Osteoblast (primary cell): ENCODE measurements at regions not wholly inside any gene's neighbourhood (a gene's known extent, or its start where the extent isn't known, plus 50 kb on each side); places are given as distances from the start of the nearest gene placed in this dataset.
A peak's percentile ranks its signal among the peaks of the same experiment; 100 is the strongest.

Experiments used
- DNase-seq: peaks from one replicate; pipeline ENCODE4 v3.0.0; 2011; ENCODE audit warnings: low spot score, mixed read lengths; ENCODE audit not compliant: insufficient read length; ENCODE audit errors: missing footprints
- H2AFZ ChIP-seq: 2 replicates; pipeline ENCODE4 v1.6.0; 2011; ENCODE audit warnings: mild to moderate bottlenecking, low read length
- H3K27ac ChIP-seq: 2 replicates; pipeline ENCODE4 v1.5.1; 2011; ENCODE audit warnings: mild to moderate bottlenecking, low read depth, low read length, moderate library complexity
- H3K27me3 ChIP-seq: 2 replicates; pipeline ENCODE4 v1.6.0; 2012; ENCODE audit warnings: mild to moderate bottlenecking, control low read depth, inconsistent platforms, low read length, moderate library complexity; ENCODE audit not compliant: insufficient read depth
- H3K36me3 ChIP-seq: 2 replicates; pipeline ENCODE4 v1.5.1; 2011; ENCODE audit warnings: mild to moderate bottlenecking, low read length, control low read depth, moderate library complexity; ENCODE audit not compliant: insufficient read depth
- H3K4me1 ChIP-seq: 2 replicates; pipeline ENCODE4 v1.5.1; 2011; ENCODE audit warnings: mild to moderate bottlenecking, low read length, control low read depth, moderate library complexity; ENCODE audit not compliant: insufficient read depth
- H3K4me2 ChIP-seq: 2 replicates; pipeline ENCODE4 v1.6.0; 2011; ENCODE audit warnings: mild to moderate bottlenecking, low read length; ENCODE audit not compliant: insufficient read depth
- H3K4me3 ChIP-seq: fragments of 200-600 bp; sonication (generic); 3 replicates; pipeline ENCODE4 v1.5.1; 2012; ENCODE audit warnings: mild to moderate bottlenecking, low read length, inconsistent platforms; ENCODE audit not compliant: insufficient read depth
- H3K79me2 ChIP-seq: 2 replicates; pipeline ENCODE4 v1.6.0; 2012; ENCODE audit warnings: mild to moderate bottlenecking, low read length, control low read depth, inconsistent platforms; ENCODE audit not compliant: insufficient read depth
- H3K9me3 ChIP-seq: 2 replicates; pipeline ENCODE4 v1.5.1; 2011; ENCODE audit warnings: low read depth, low read length, control low read depth
- H4K20me1 ChIP-seq: 2 replicates; pipeline ENCODE4 v1.6.0; 2012; ENCODE audit warnings: mild to moderate bottlenecking, low read length, control low read depth; ENCODE audit not compliant: insufficient read depth
- TF ChIP-seq, protein P1 (sequence below): IDR thresholded peaks from 2 replicates; pipeline ENCODE4 v1.5.1; 2011; ENCODE audit warnings: mild to moderate bottlenecking, low read depth, low read length, moderate library complexity; ENCODE audit errors: extremely low read depth

DNA sequence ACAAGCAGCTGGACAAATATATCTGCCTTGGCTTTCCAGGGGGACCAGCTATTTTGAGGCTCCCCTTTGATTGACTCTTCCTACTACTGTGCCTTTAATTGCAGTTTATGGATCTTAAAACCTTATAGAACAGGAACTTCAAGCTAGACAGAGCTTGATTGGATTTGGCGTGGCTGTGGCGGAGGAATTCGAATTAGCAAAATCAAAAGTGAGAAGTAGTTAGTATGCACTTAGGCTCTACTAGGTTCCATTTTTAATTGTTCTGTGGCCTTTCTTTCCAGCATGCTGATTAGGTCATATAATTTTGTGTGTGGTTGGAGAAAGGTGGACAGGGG lies 248.0 kb downstream of the HIVEP2 start:
- DNase-seq: no peak
- no peaks in the 10 kb centered on the region for H4K20me1 ChIP-seq
- H3K4me3 ChIP-seq: no peak overlapping the region
- TF ChIP-seq, protein P1, sequence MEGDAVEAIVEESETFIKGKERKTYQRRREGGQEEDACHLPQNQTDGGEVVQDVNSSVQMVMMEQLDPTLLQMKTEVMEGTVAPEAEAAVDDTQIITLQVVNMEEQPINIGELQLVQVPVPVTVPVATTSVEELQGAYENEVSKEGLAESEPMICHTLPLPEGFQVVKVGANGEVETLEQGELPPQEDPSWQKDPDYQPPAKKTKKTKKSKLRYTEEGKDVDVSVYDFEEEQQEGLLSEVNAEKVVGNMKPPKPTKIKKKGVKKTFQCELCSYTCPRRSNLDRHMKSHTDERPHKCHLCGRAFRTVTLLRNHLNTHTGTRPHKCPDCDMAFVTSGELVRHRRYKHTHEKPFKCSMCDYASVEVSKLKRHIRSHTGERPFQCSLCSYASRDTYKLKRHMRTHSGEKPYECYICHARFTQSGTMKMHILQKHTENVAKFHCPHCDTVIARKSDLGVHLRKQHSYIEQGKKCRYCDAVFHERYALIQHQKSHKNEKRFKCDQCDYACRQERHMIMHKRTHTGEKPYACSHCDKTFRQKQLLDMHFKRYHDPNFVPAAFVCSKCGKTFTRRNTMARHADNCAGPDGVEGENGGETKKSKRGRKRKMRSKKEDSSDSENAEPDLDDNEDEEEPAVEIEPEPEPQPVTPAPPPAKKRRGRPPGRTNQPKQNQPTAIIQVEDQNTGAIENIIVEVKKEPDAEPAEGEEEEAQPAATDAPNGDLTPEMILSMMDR: no peak
- no peaks in the 10 kb centered on the region for H3K36me3 ChIP-seq
- no peaks in the 10 kb centered on the region for H3K27me3 ChIP-seq
- no peaks in the 10 kb centered on the region for H3K79me2 ChIP-seq
- no peaks in the 10 kb centered on the region for H3K9me3 ChIP-seq
- no peak overlapping the region for H3K4me2 ChIP-seq
- no peak overlapping the region for H3K27ac ChIP-seq
- peaks cover 29% of the 10 kb centered on the region for H3K4me1 ChIP-seq
- no peak overlapping the region for H2AFZ ChIP-seq

DNA sequence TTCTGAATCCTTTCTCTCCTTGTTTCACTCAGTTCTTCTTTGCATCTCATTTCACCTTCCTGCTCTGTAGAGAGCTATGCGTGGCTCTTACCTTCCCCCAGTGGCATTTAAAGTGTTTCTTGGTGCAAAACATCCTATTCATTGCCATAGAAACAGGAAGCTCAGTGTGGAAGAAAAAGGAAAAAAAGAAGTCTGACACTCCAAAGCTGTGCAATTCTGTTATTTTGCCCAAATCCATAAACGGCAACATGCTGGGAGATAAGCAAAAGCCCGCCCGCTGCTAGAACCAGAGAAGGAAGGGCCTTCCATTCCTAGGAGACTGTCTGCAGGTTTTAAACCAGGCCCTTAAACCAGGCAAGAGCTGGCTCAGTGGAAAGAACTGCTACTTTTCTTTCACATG lies 247.1 kb downstream of the HIVEP2 start:
- Histone ChIP-seq H3K79me2 (no peaks in the 10 kb centered on the region), H3K9me3 (no peaks in the 10 kb centered on the region), H3K27ac (no peak overlapping the region), H3K4me1 (peaks cover 24% of the 10 kb centered on the region), H3K4me3 (no peak overlapping the region), H3K27me3 (no peaks in the 10 kb centered on the region), H4K20me1 (no peaks in the 10 kb centered on the region), H2AFZ (peak overlapping the region; percentile 18), H3K36me3 (no peaks in the 10 kb centered on the region), H3K4me2 (no peak overlapping the region)
- TF ChIP-seq, protein P1: no peak
- DNase-seq: no peak

DNA sequence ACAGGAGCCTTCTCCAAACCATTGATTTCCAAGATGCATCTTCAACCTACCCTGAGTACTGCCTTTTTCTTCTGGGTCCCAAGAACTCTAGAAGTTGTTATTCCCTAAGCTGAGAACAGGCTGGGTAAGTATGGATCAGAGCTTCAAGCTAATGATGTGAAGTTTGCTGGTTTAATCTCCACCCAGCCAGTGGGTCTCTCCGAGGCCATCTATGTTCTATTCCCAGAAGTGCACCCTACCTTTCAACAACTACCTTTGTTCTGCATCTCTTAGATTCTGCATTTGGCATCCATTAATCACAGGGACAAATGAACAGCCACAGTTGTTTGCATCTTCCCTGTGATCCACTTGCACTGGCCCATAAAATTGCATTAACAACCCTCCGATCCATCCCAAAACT lies 246.2 kb downstream of the HIVEP2 start:
- H3K4me3 ChIP-seq: no peak overlapping the region
- DNase-seq: no peak
- H2AFZ ChIP-seq: no peak overlapping the region
- H4K20me1 ChIP-seq: no peaks in the 10 kb centered on the region
- no peak overlapping the region for H3K4me2 ChIP-seq
- no peaks in the 10 kb centered on the region for H3K36me3 ChIP-seq
- TF ChIP-seq, protein P1: no peak
- no peaks in the 10 kb centered on the region for H3K27me3 ChIP-seq
- no peaks in the 10 kb centered on the region for H3K79me2 ChIP-seq
- no peak overlapping the region for H3K27ac ChIP-seq
- peaks cover 16% of the 10 kb centered on the region for H3K4me1 ChIP-seq
- no peaks in the 10 kb centered on the region for H3K9me3 ChIP-seq

DNA sequence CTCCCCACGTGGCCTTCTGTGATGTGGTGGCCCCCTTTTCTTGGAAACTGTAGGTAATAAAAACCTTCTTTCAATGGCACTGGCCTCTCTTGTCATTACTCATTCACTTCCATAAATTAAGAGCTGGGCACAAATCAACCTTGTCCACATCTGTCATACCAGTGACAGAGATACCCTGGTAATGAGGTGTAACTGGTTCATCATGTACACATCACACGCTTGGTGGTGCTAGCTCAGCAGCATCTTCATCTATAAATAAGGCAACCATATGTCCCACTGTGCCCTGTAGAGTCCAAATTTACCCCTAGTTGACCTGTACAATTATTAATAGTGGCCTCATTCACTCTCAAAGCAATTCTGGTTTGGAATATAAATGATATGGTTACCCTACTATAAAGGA lies 245.6 kb downstream of the HIVEP2 start:
- Histone ChIP-seq H3K4me2 (no peak overlapping the region), H3K4me1 (peaks cover 10% of the 10 kb centered on the region), H4K20me1 (no peaks in the 10 kb centered on the region), H3K4me3 (no peak overlapping the region), H3K36me3 (no peaks in the 10 kb centered on the region), H3K27ac (no peak overlapping the region), H3K9me3 (no peaks in the 10 kb centered on the region), H2AFZ (no peak overlapping the region), H3K79me2 (no peaks in the 10 kb centered on the region), H3K27me3 (no peaks in the 10 kb centered on the region)
- TF ChIP-seq, protein P1: no peak
- no peak for DNase-seq
